H1 (cell line): ENCODE measurements at regions not wholly inside any gene's neighbourhood (a gene's known extent, or its start where the extent isn't known, plus 50 kb on each side); places are given as distances from the start of the nearest gene placed in this dataset.

ENCODE experiments used
- CTCF ChIA-PET: fragments of 300-600 bp; sonication (Branson Sonifier 250); formaldehyde crosslinking; loops from one replicate; lab custom pipeline; 2021; ENCODE audit not compliant: partially characterized antibody; lab: Charles Lee
- POLR2A ChIA-PET: fragments of 300-600 bp; sonication (Branson Sonifier 250); formaldehyde crosslinking; loops from one replicate; lab custom pipeline; 2021; ENCODE audit warnings: inconsistent platforms; ENCODE audit not compliant: partially characterized antibody; lab: Charles Lee
- DNase-seq, 2 experiments: peaks; one replicate each; pipeline versions ENCODE4 v3.0.0 to v3.0.0-alpha.2; 2010 to 2022; ENCODE audit warnings: low spot score in 2 of 2, low read depth in 1 of 2, mixed read lengths in 1 of 2
- FAIRE-seq: peaks from 2 replicates; lab custom pipeline; 2011; peaks lifted over from hg19 to GRCh38; lab: Jason Lieb, UNC
- H2AFZ ChIP-seq: 2 replicates; pipeline ENCODE4 v1.8.1; 2012; ENCODE audit warnings: low read length, inconsistent platforms
- H2AK5ac ChIP-seq: 2 replicates; pipeline ENCODE4 v1.6.1; 2013; ENCODE audit warnings: low read depth, low read length
- H2BK120ac ChIP-seq: replicated peaks from 2 replicates; pipeline ENCODE3; 2013; ENCODE audit warnings: low read depth, low read length, inconsistent platforms
- H2BK12ac ChIP-seq: 2 replicates; pipeline ENCODE4 v1.6.1; 2013; ENCODE audit warnings: low read depth, low read length
- H2BK15ac ChIP-seq: 2 replicates; pipeline ENCODE4 v1.6.1; 2013; ENCODE audit warnings: low read length
- H2BK20ac ChIP-seq: 2 replicates; pipeline ENCODE4 v1.6.1; 2013; ENCODE audit warnings: low read length
- H2BK5ac ChIP-seq: 2 replicates; pipeline ENCODE4 v1.6.1; 2013; ENCODE audit warnings: low read depth, low read length
- H3K14ac ChIP-seq: 2 replicates; pipeline ENCODE4 v1.6.1; 2013; ENCODE audit warnings: inconsistent platforms; ENCODE audit not compliant: insufficient read length
- H3K18ac ChIP-seq: 2 replicates; pipeline ENCODE4 v1.6.1; 2013; ENCODE audit warnings: low read length; ENCODE audit errors: extremely low read depth
- H3K23ac ChIP-seq: 2 replicates; pipeline ENCODE4 v1.6.1; 2013; ENCODE audit warnings: inconsistent platforms; ENCODE audit not compliant: insufficient read length
- H3K23me2 ChIP-seq: 2 replicates; pipeline ENCODE4 v1.6.1; 2013; ENCODE audit warnings: low read depth, low read length
- H3K27ac ChIP-seq: 2 replicates; pipeline ENCODE4 v1.6.1; 2011; ENCODE audit warnings: low read depth, low read length, inconsistent platforms
- H3K27me3 ChIP-seq, 4 experiments: replicated peaks in 1 of 4; 1 replicate in 1 of 4; 2 replicates in 3 of 4; pipeline versions ENCODE4 v1.6.1 to v1.8.1; 2011 to 2013; ENCODE audit warnings: low read length in 3 of 4, mild to moderate bottlenecking in 3 of 4, inconsistent platforms in 2 of 4, mixed read lengths in 2 of 4, moderate library complexity in 1 of 4; ENCODE audit not compliant: control insufficient read depth in 3 of 4, insufficient read depth in 3 of 4; ENCODE audit errors: extremely low read depth in 1 of 4
- H3K36me3 ChIP-seq, 4 experiments: 2 replicates each; pipeline versions ENCODE4 v1.6.1 to v1.8.1; 2011 to 2013; ENCODE audit warnings: mild to moderate bottlenecking in 4 of 4, low read length in 3 of 4, moderate library complexity in 2 of 4, control low read depth in 1 of 4, inconsistent platforms in 1 of 4; ENCODE audit not compliant: insufficient read depth in 4 of 4, control insufficient read depth in 2 of 4
- H3K4ac ChIP-seq: replicated peaks from 2 replicates; pipeline ENCODE3; 2013; ENCODE audit warnings: low read length, low read depth, mixed read lengths, inconsistent platforms; ENCODE audit not compliant: insufficient read length
- H3K4me1 ChIP-seq, 4 experiments: replicated peaks in 1 of 4; 1 replicate in 1 of 4; 2 replicates in 3 of 4; pipeline versions ENCODE4 v1.6.1 to v1.8.1; 2011 to 2013; ENCODE audit warnings: low read length in 3 of 4, inconsistent platforms in 2 of 4, mixed read lengths in 1 of 4; ENCODE audit not compliant: insufficient read depth in 4 of 4, control insufficient read depth in 3 of 4
- H3K4me2 ChIP-seq, 2 experiments: 2 replicates each; pipeline versions ENCODE4 v1.6.1 to v1.8.1; 2011 to 2013; ENCODE audit warnings: low read depth in 2 of 2, low read length in 2 of 2, control low read depth in 1 of 2, inconsistent platforms in 1 of 2, mild to moderate bottlenecking in 1 of 2; ENCODE audit not compliant: insufficient read depth in 1 of 2
- H3K4me3 ChIP-seq, 4 experiments: fragments of 200-600, 300-600 bp in 1 of 4; sonication (generic), shearing (Covaris generic), sonication (Bioruptor Twin) in 1 of 4; 2 replicates each; pipeline versions ENCODE4 v1.5.1 to v1.8.1; 2011 to 2016; ENCODE audit warnings: low read length in 4 of 4, low read depth in 3 of 4, control low read depth in 2 of 4, inconsistent platforms in 2 of 4, mild to moderate bottlenecking in 2 of 4, mixed read lengths in 1 of 4, moderate library complexity in 1 of 4; ENCODE audit not compliant: insufficient read depth in 2 of 4; ENCODE audit errors: extremely low read depth in 1 of 4
- H3K56ac ChIP-seq: replicated peaks from 2 replicates; pipeline ENCODE3; 2013; ENCODE audit warnings: low read depth, mild to moderate bottlenecking, mixed read lengths, low read length, inconsistent platforms; ENCODE audit not compliant: insufficient read length
- H3K79me1 ChIP-seq: 2 replicates; pipeline ENCODE4 v1.6.1; 2013; ENCODE audit warnings: low read depth, low read length, control low read depth
- H3K79me2 ChIP-seq, 2 experiments: 2 replicates each; pipeline versions ENCODE4 v1.6.1 to v1.8.1; 2012 to 2013; ENCODE audit warnings: low read length in 2 of 2, mild to moderate bottlenecking in 2 of 2, inconsistent platforms in 1 of 2; ENCODE audit not compliant: insufficient read depth in 2 of 2, control insufficient read depth in 1 of 2
- H3K9ac ChIP-seq, 4 experiments: replicated peaks in 1 of 4; 1 replicate in 1 of 4; 2 replicates in 3 of 4; pipeline versions ENCODE4 v1.6.1 to v1.8.1; 2011 to 2013; ENCODE audit warnings: low read depth in 3 of 4, low read length in 3 of 4, control low read depth in 2 of 4, mild to moderate bottlenecking in 2 of 4, moderate library complexity in 2 of 4, inconsistent platforms in 1 of 4; ENCODE audit errors: extremely low read depth in 1 of 4
- H3K9me3 ChIP-seq, 2 experiments: 2 replicates each; pipeline versions ENCODE4 v1.6.1 to v1.8.1; 2012 to 2013; ENCODE audit warnings: mild to moderate bottlenecking in 2 of 2, moderate library complexity in 2 of 2, control low read depth in 1 of 2, inconsistent platforms in 1 of 2, low read depth in 1 of 2, low read length in 1 of 2, mixed read lengths in 1 of 2; ENCODE audit not compliant: insufficient read depth in 2 of 2
- H4K20me1 ChIP-seq, 2 experiments: replicated peaks in 1 of 2; 2 replicates each; pipeline versions ENCODE3 to v1.8.1; 2011 to 2013; ENCODE audit warnings: inconsistent platforms in 2 of 2, low read length in 2 of 2, mild to moderate bottlenecking in 1 of 2; ENCODE audit not compliant: insufficient read depth in 2 of 2, control insufficient read depth in 1 of 2
- H4K5ac ChIP-seq: 2 replicates; pipeline ENCODE4 v1.6.1; 2013; ENCODE audit warnings: low read length, low read depth, mixed read lengths, inconsistent platforms; ENCODE audit not compliant: insufficient read length
- H4K8ac ChIP-seq: 2 replicates; pipeline ENCODE4 v1.8.0; 2013; ENCODE audit warnings: mild to moderate bottlenecking, moderate library complexity, low read length, inconsistent platforms; ENCODE audit not compliant: insufficient read depth; ENCODE audit errors: extremely low read depth
- H4K91ac ChIP-seq: replicated peaks from 2 replicates; pipeline ENCODE3; 2013; ENCODE audit warnings: low read length, mixed read lengths, inconsistent platforms; ENCODE audit not compliant: insufficient read length
- RAD21 ChIP-seq, 2 experiments: IDR thresholded peaks in 1 of 2; conservative IDR thresholded peaks in 1 of 2; 2 replicates each; pipeline ENCODE4 v1.6.1; 2011; ENCODE audit warnings: low read depth in 2 of 2, low read length in 2 of 2, improper control_type of control experiment in 1 of 2, inconsistent platforms in 1 of 2, mild to moderate bottlenecking in 1 of 2, moderate library complexity in 1 of 2
- WGBS, 2 experiments: shearing (Covaris generic) in 1 of 2; methylation state at CpG; one replicate each; pipeline versions ENCODE4 v1.1.6 to v1.1.7; 2013 to 2015; ENCODE audit warnings: low lambda C conversion rate in 2 of 2, mixed read lengths in 2 of 2, inconsistent platforms in 1 of 2, low coverage in 1 of 2, missing lambda C conversion rate in 1 of 2; ENCODE audit not compliant: insufficient replicate concordance in 2 of 2, insufficient coverage in 1 of 2, insufficient read length in 1 of 2; ENCODE audit errors: extremely low coverage in 1 of 2, missing lambda C conversion rate in 1 of 2; 5-methylcytosine and 5-hydroxymethylcytosine counted together

DNA sequence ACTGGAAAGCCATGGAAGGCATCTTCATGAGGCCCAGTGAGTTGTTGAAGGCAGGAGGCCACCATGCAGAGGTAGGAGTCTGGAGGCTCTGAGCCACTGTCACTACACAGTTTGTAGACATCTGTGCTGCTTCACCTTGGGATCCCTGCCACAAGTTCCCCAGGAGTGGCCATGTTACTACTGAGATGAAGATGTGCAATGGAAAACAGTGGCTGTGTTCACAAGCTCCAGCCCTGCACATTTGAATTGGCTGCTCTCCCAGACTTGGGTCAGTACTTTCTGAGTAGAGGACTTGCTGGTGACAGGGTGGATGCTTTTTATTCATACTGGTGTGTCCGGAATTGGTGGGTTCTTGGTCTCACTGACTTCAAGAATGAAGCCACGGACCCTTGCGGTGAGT, 86.9 kb upstream of the C15orf39 start:
- FAIRE-seq, result no peak
- Histone ChIP-seq H3K9me3 (peaks cover 0 to 7% of the 10 kb centered on the region in 2 experiments; a peak in 1 of 4 replicates), H3K14ac (no peak overlapping the region), H3K27me3 (no peaks in the 10 kb centered on the region; a peak in 1 of 7 replicates), H2BK120ac (no peak overlapping the region), H2BK20ac (no peak overlapping the region), H3K9ac (no peak overlapping the region), H2BK15ac (no peak overlapping the region), H3K79me1 (no peaks in the 10 kb centered on the region), H2AFZ (no peak overlapping the region), H2BK12ac (no peak overlapping the region), H3K4ac (no peak overlapping the region), H2AK5ac (no peak overlapping the region), H3K56ac (no peak overlapping the region), H4K91ac (no peak overlapping the region), H4K5ac (no peak overlapping the region), H3K79me2 (no peaks in the 10 kb centered on the region), H3K4me1 (no peaks in the 10 kb centered on the region), H3K4me2 (no peak overlapping the region), H2BK5ac (no peak overlapping the region), H3K18ac (no peak overlapping the region), H3K23ac (no peak overlapping the region), H3K36me3 (no peaks in the 10 kb centered on the region), H3K23me2 (no peaks in the 10 kb centered on the region), H4K20me1 (peaks cover 0 to 2% of the 10 kb centered on the region in 2 experiments), H4K8ac (no peak overlapping the region), H3K4me3 (no peak overlapping the region), H3K27ac (no peak overlapping the region)
- ChIA-PET POLR2A (interaction anchor here (1.3 kb wide), 1 partner anchor 11 kb away, joined by 4 read pairs; no protein-coding TSS in a partner anchor), CTCF (interaction anchor here (1.1 to 1.5 kb wide), 2 partner anchors 9 to 15 kb away, joined by 4 to 5 read pairs; no protein-coding TSS in a partner anchor)
- DNase-seq, result no peak
- WGBS, 2 experiments, result 100% methylated on average over 3 of the region's 3 CpGs; no CpG with 5 or more reads in 1 of the 2 experiments
- no peak for TF ChIP-seq RAD21 (IDR thresholded peaks at IDR 0.05 in 1 of 2, conservative IDR thresholded peaks at IDR 0.05 in 1 of 2; ENCODE audit: low read depth in 2 of 2, low read length in 2 of 2)
